ENCODE measurements at regions not wholly inside any gene's neighbourhood (a gene's known extent, or its start where the extent isn't known, plus 50 kb on each side); places are given as distances from the start of the nearest gene placed in this dataset.

- Histone ChIP-seq H3K9me3 (ENCODE audit: low read length) (no peaks in the 10 kb centered on the region), H3F3A (ENCODE audit: low read length, unreplicated experiment) (peaks cover 8% of the 10 kb centered on the region), H3K36me3 (ENCODE audit: low read depth, low read length) (no peaks in the 10 kb centered on the region), H2AFZ (ENCODE audit: low read length) (no peak overlapping the region), H3K27me3 (ENCODE audit: low read length) (no peaks in the 10 kb centered on the region), H3K27ac (ENCODE audit: low read length) (no peak overlapping the region), H3K79me2 (ENCODE audit: low read length) (no peaks in the 10 kb centered on the region), H3K9ac (ENCODE audit: low read length) (no peak overlapping the region), H4K20me1 (ENCODE audit: low read length) (no peaks in the 10 kb centered on the region), H3K9me2 (replicated peaks; ENCODE audit: low read length) (no peaks in the 10 kb centered on the region), H3K4me2 (ENCODE audit: low read length) (no peak overlapping the region), H3K4me3 (ENCODE audit: low read length) (no peak overlapping the region), H3K4me1 (ENCODE audit: insufficient read depth, low read length) (peaks cover 16% of the 10 kb centered on the region)
- intact Hi-C loops (cut with micrococcal nuclease), result no loop called here
- ATAC-seq (no peak), DNase-seq (no peak)
- ChIA-PET CTCF (no interaction called here), POLR2A (ENCODE audit: unreplicated experiment) (no interaction called here)
- BruUV-seq (replicated peaks), result no TSS peak
- no peak for TF ChIP-seq EZH2phosphoT487 (IDR thresholded peaks at IDR 0.05; ENCODE audit: borderline replicate concordance, low read length)
- no peak for TF ChIP-seq EZH2 (IDR thresholded peaks at IDR 0.05; ENCODE audit: low read length, unreplicated experiment)
- no peak for TF ChIP-seq CTCF (conservative IDR thresholded peaks at IDR 0.05; ENCODE audit: low read depth, low read length)
Measured at GRCh38 chr20:50445354-50446151, 64.6 kb upstream of the PTPN1 start.

GRCh38 chr20:50446351-50447101, 63.7 kb upstream of the PTPN1 start:
- no peaks in the 10 kb centered on the region for H3K27me3 ChIP-seq (ENCODE audit: low read length)
- H3K4me1 ChIP-seq (ENCODE audit: insufficient read depth, low read length), result peaks cover 8% of the 10 kb centered on the region
- BruUV-seq (replicated peaks), result no TSS peak
- no peaks in the 10 kb centered on the region for H3K9me2 ChIP-seq (replicated peaks; ENCODE audit: low read length)
- H3K27ac ChIP-seq (ENCODE audit: low read length), result no peak overlapping the region
- ATAC-seq (no peak), DNase-seq (no peak)
- no peaks in the 10 kb centered on the region for H4K20me1 ChIP-seq (ENCODE audit: low read length)
- TF ChIP-seq EZH2phosphoT487 (IDR thresholded peaks at IDR 0.05; ENCODE audit: borderline replicate concordance, low read length) (no peak), EZH2 (IDR thresholded peaks at IDR 0.05; ENCODE audit: low read length, unreplicated experiment) (no peak), CTCF (conservative IDR thresholded peaks at IDR 0.05; ENCODE audit: low read depth, low read length) (no peak)
- H3K79me2 ChIP-seq (ENCODE audit: low read length), result no peaks in the 10 kb centered on the region
- no peaks in the 10 kb centered on the region for H3K9me3 ChIP-seq (ENCODE audit: low read length)
- H3K9ac ChIP-seq (ENCODE audit: low read length), result no peak overlapping the region
- peaks cover 2% of the 10 kb centered on the region for H3F3A ChIP-seq (ENCODE audit: low read length, unreplicated experiment)
- intact Hi-C loops (cut with micrococcal nuclease), result no loop called here
- H3K36me3 ChIP-seq (ENCODE audit: low read depth, low read length), result no peaks in the 10 kb centered on the region
- H3K4me2 ChIP-seq (ENCODE audit: low read length), result no peak overlapping the region
- POLR2A ChIA-PET (ENCODE audit: unreplicated experiment), result no interaction called here
- no peak overlapping the region for H2AFZ ChIP-seq (ENCODE audit: low read length)
- CTCF ChIA-PET, result no interaction called here
- H3K4me3 ChIP-seq (ENCODE audit: low read length), result no peak overlapping the region
